ENCODE measurements at regions not wholly inside any gene's neighbourhood (a gene's known extent, or its start where the extent isn't known, plus 50 kb on each side); places are given as distances from the start of the nearest gene placed in this dataset.

DNA sequence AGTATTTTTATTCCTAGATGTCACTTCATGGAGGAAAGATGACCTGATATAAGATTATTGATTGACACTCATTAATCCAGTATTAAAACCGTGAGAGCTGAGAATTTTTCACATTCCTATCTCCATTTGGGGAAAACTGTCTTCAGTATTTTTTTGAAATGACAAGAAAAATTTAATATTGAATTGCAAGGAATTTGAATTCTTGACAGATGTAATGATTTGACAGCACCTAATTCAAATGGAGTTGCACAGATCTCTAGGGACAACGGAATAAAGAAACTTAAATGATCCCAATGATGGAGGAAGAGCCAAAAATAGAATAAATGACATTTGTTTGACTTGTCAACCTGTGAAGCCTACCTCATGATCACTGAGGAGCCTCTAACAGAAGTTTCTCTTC is 1591.4 kb downstream of the HACE1 start:
- CTCF ChIA-PET (ENCODE audit: partially characterized antibody), result no interaction called here
- Histone ChIP-seq H3K79me2 (ENCODE audit: control insufficient read depth in 1 of 2, insufficient read depth in 2 of 2, low read length in 2 of 2) (no peaks in the 10 kb centered on the region), H3K4me1 (replicated peaks in 1 of 4; ENCODE audit: control insufficient read depth in 3 of 4, insufficient read depth in 4 of 4, low read length in 3 of 4) (no peaks in the 10 kb centered on the region), H3K79me1 (ENCODE audit: low read depth, low read length) (no peaks in the 10 kb centered on the region), H3K18ac (ENCODE audit: extremely low read depth, low read length) (no peak overlapping the region), H3K14ac (ENCODE audit: insufficient read length) (no peak overlapping the region), H3K56ac (replicated peaks; ENCODE audit: insufficient read length, low read depth, low read length) (no peak overlapping the region), H4K91ac (replicated peaks; ENCODE audit: insufficient read length, low read length) (no peak overlapping the region), H3K4me2 (ENCODE audit: insufficient read depth in 1 of 2, low read depth in 2 of 2, low read length in 2 of 2) (no peak overlapping the region), H3K23me2 (ENCODE audit: low read depth, low read length) (no peaks in the 10 kb centered on the region; the same call in 1 of the 2 replicates), H4K20me1 (replicated peaks in 1 of 2; ENCODE audit: control insufficient read depth in 1 of 2, insufficient read depth in 2 of 2, low read length in 2 of 2) (no peaks in the 10 kb centered on the region), H3K9me3 (ENCODE audit: insufficient read depth in 2 of 2, low read depth in 1 of 2, low read length in 1 of 2) (no peaks in the 10 kb centered on the region), H2AFZ (ENCODE audit: low read length) (no peak overlapping the region), H2BK5ac (ENCODE audit: low read depth, low read length) (no peak overlapping the region), H3K9ac (replicated peaks in 1 of 4; ENCODE audit: extremely low read depth in 1 of 4, low read depth in 3 of 4, low read length in 3 of 4) (no peak overlapping the region), H2BK120ac (replicated peaks; ENCODE audit: low read depth, low read length) (no peak overlapping the region), H3K4me3 (ENCODE audit: extremely low read depth in 1 of 4, insufficient read depth in 2 of 4, low read depth in 3 of 4, low read length in 4 of 4) (no peak overlapping the region), H4K8ac (ENCODE audit: extremely low read depth, insufficient read depth, low read length) (no peak overlapping the region), H2AK5ac (ENCODE audit: low read depth, low read length) (no peak overlapping the region), H3K27ac (ENCODE audit: low read depth, low read length) (no peak overlapping the region), H3K27me3 (replicated peaks in 1 of 4; ENCODE audit: control insufficient read depth in 3 of 4, extremely low read depth in 1 of 4, insufficient read depth in 3 of 4, low read length in 3 of 4) (no peaks in the 10 kb centered on the region), H3K4ac (replicated peaks; ENCODE audit: insufficient read length, low read depth, low read length) (no peak overlapping the region), H2BK20ac (ENCODE audit: low read length) (no peak overlapping the region), H2BK12ac (ENCODE audit: low read depth, low read length) (no peak overlapping the region), H4K5ac (ENCODE audit: insufficient read length, low read depth, low read length) (no peak overlapping the region), H2BK15ac (ENCODE audit: low read length) (no peak overlapping the region), H3K23ac (ENCODE audit: insufficient read length) (no peak overlapping the region), H3K36me3 (ENCODE audit: control insufficient read depth in 2 of 4, insufficient read depth in 4 of 4, low read length in 3 of 4) (no peaks in the 10 kb centered on the region)
- WGBS, 2 experiments (ENCODE audit: extremely low coverage in 1 of 2, insufficient coverage in 1 of 2, insufficient read length in 1 of 2, insufficient replicate concordance in 2 of 2, low coverage in 1 of 2, low lambda C conversion rate in 2 of 2, missing lambda C conversion rate in 1 of 2), result 93% methylated on average over 2 of the region's 2 CpGs; no CpG with 5 or more reads in 1 of the 2 experiments
- POLR2A ChIA-PET (ENCODE audit: partially characterized antibody), result no interaction called here
- DNase-seq (ENCODE audit: low read depth in 1 of 2, low spot score in 2 of 2), result no peak
- no peak for FAIRE-seq
- TF ChIP-seq YY1 (IDR thresholded peaks at IDR 0.05; ENCODE audit: low read depth, low read length) (no peak), PHF8 (conservative IDR thresholded peaks at IDR 0.05; ENCODE audit: low read depth, low read length) (no peak), KDM5A (IDR thresholded peaks at IDR 0.05; ENCODE audit: low read length) (no peak), JUND (IDR thresholded peaks at IDR 0.05; ENCODE audit: low read length) (no peak), POU5F1 (IDR thresholded peaks at IDR 0.05; ENCODE audit: low read depth, low read length) (no peak), CHD2 (IDR thresholded peaks at IDR 0.05; ENCODE audit: low read length) (no peak), ZNF274 (IDR thresholded peaks at IDR 0.05; ENCODE audit: borderline replicate concordance, extremely low read depth, low read length) (no peak), JUN (IDR thresholded peaks at IDR 0.05; ENCODE audit: low read depth, low read length) (no peak), SP1 (IDR thresholded peaks at IDR 0.05; ENCODE audit: low read depth, low read length) (no peak), KDM4A (IDR thresholded peaks at IDR 0.05; ENCODE audit: low read depth, low read length, severe bottlenecking) (no peak), SIRT6 (IDR thresholded peaks at IDR 0.05; ENCODE audit: low read length) (no peak), CTBP2 (IDR thresholded peaks at IDR 0.05; ENCODE audit: borderline replicate concordance, insufficient read depth, insufficient read length, low read length) (no peak), RAD21 (IDR thresholded peaks at IDR 0.05 in 1 of 2, conservative IDR thresholded peaks at IDR 0.05 in 1 of 2; ENCODE audit: low read depth in 2 of 2, low read length in 2 of 2) (no peak), EGR1 (IDR thresholded peaks at IDR 0.05; ENCODE audit: borderline replicate concordance, low read depth, low read length) (no peak)
- TF ChIP-seq, protein P1, sequence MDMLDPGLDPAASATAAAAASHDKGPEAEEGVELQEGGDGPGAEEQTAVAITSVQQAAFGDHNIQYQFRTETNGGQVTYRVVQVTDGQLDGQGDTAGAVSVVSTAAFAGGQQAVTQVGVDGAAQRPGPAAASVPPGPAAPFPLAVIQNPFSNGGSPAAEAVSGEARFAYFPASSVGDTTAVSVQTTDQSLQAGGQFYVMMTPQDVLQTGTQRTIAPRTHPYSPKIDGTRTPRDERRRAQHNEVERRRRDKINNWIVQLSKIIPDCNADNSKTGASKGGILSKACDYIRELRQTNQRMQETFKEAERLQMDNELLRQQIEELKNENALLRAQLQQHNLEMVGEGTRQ (IDR thresholded peaks at IDR 0.05; ENCODE audit: low read length), result no peak

All from H1 (cell line).